NCI-H2227 treated with DMSO at 0.1 percent for 48 hours (cell line): ENCODE measurements at regions not wholly inside any gene's neighbourhood (a gene's known extent, or its start where the extent isn't known, plus 50 kb on each side); places are given as distances from the start of the nearest gene placed in this dataset.
"Not testable (repeated sequence)": the region's sequence is repeated elsewhere in the genome, so short reads cannot be mapped to it uniquely, and the experiment has no call there.

Experiments
- DNase-seq: peaks from one replicate; lab custom pipeline; 2025; lab: John Stamatoyannopoulos, UW

DNA sequence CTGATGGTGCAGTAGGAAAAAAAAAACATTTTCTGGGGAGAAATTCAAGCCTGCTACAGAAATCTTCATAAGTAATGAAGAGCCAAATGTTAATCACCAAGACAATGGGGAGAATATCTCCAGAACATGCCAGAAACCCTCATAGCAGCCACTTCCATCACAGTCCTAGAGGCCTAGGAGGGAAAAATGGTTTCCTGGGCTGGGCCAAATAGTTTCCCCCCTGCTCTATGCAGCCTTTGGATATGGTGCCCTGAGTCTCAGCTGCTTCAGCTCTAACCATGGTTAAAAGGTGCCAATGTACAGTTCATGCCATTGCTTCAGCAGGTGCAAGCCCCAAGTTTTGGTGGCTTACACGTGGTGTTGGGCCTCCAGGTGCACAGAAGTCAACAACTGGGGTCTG lies 113.1 kb downstream of the ZNF648 start:
- DNase-seq, result no peak

DNA sequence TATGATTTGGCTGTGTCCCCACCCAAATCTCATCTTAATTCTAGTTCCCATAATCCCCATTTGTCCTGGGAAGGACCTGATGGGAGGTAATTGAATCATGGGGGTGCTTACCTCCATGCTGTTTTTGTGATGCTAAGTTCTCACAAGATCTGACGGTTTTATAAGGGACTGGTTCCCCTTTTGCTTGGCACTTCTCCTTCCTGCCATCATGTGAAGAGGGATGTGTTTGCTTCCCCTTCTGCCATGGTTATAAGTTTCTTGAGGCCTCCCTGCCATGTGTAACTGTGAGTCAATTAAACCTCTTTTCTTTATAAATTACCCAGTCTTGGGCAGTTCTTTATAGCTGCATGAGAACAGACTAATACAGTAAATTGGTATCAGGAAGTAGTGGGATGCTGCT lies 114.1 kb downstream of the ZNF648 start:
- no peak for DNase-seq

DNA sequence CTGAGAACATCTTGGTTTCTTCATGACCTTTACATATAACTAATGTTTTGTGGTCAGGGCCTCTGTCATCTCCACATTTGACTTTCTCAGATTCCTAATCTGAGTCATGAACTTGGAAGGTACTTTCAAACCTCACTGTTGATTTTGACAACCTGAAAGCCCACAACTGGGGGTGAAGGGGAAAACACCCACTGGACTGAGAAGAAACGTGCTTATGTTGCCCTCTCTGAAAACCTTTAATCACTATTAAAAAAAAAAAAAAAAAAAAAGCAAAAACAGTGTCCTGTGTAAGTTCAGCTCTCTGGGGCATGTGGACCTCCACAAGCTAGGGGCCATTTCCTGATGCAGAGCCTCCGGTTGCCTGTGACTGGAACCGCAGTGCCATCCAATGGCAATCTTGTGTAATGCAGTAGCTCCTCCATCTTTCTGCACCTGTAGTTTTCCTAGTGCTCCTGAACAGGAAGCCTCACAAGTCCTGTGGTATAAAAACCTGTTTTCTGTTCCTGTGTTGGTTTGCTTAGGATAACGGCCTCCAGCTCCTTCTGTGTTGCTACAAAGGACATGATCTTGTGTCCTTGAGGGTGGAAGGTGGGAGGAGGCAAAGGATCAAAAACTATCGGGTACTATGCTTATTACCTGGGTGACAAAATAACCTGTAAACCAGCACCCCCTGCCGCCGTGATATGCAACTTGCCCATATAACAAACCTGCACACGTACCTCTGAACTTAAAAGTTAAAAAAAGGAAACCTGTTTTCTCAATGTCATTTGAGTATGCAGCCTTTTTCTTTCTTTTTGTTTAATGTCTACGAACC lies 124.5 kb downstream of the ZNF648 start:
- peak; percentile 71 for DNase-seq

GRCh38 chr1:181936269-181936668 lies 125.2 kb downstream of the ZNF648 start:
- no peak for DNase-seq

GRCh38 chr1:181931873-181932272 lies 129.6 kb downstream of the ZNF648 start:
- no peak for DNase-seq

- DNase-seq, result no peak
Measured at GRCh38 chr1:181930187-181930586, 131.3 kb downstream of the ZNF648 start.

DNA sequence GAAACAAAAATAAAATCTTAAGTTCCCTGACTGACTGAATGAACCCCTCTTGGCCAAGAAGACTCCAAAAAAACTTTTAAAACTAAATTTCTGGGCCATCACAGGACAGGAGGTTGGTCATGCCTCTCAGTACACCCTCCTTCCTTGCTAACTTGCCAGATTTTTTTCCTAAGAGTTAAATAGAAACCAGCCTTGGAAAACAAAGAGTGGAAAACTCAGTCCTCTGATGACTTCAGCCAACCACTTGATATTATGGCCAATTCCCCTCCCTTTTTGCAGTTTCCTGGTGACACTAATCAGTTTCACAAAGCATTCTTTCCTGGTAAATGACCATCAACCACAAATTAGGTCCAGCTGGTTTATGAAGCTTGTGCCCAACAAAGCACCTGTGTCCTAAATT lies 134.8 kb downstream of the ZNF648 start:
- DNase-seq, result no peak

GRCh38 chr1:181924034-181924433 lies 137.5 kb downstream of the ZNF648 start:
- not testable (repeated sequence) for DNase-seq

DNA sequence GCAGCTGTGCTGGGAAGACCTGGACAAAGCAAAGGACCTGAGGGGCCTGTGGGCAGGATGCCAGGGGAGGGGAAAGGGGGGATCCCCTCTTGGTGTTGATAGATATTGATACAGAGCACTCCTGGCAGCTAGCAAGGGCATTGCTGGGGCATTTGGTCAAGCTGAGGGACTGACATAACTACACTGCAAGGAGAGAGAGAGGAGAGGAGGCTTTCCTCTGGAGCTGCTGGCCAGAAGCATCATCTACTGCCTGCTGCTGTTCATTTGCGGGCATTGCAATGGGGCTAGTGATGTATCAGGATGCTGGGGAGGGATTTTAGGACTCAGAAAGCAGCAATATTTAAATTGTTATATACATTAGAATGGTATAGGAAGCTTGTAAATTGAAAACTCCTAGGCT lies 142.0 kb downstream of the ZNF648 start:
- DNase-seq, result no peak

GRCh38 chr1:181918880-181919525 lies 142.5 kb downstream of the ZNF648 start:
- DNase-seq, result no peak

DNA sequence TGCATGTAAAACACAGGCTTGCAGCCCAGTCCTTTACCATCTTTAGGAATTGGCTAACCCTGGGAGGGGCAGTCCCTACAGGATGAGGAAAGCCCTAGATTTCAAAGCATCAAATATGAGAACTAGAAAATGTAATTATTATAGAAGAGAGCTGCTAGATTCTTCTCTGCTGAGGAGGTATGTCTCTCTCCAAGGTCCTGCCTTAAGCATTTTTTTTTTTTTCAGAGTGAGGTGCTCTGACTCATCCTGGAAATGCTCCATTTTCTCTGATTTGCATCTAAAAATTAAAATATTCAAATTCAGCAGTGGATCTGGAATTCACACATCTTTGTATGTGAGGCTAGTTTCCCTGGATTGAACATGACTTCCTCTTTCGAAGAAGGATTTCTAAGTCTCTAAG lies 149.8 kb downstream of the ZNF648 start:
- no peak for DNase-seq

- DNase-seq, result no peak
Measured at GRCh38 chr1:181910905-181911304, 150.6 kb downstream of the ZNF648 start.

- no peak for DNase-seq
Measured at GRCh38 chr1:181909010-181909409, 152.5 kb downstream of the ZNF648 start.

DNA sequence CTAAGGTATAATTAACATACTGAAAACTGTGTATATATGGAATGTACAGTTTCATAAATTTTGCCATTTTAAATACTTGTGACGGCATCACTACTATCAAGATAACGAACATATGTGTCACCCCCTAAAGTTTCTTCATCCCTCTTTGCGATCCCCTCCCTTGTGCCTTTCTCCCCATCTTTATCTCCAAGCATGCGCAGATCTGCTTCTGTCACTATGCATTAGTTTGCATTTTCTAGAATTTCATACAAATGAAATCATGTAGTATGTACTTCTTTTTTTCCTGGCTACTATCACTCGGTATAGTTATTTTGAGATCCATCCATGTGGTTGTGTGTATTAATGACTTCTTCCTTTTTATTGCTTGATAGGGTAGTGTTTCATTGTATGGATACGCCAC lies 154.9 kb downstream of the ZNF648 start:
- DNase-seq, result no peak

GRCh38 chr1:181905944-181906597 lies 155.4 kb downstream of the ZNF648 start:
- no peak for DNase-seq

GRCh38 chr1:181898773-181899172 lies 162.7 kb downstream of the ZNF648 start:
- DNase-seq, result no peak

- no peak for DNase-seq
Measured at GRCh38 chr1:181896824-181897223, 164.7 kb downstream of the ZNF648 start.

DNA sequence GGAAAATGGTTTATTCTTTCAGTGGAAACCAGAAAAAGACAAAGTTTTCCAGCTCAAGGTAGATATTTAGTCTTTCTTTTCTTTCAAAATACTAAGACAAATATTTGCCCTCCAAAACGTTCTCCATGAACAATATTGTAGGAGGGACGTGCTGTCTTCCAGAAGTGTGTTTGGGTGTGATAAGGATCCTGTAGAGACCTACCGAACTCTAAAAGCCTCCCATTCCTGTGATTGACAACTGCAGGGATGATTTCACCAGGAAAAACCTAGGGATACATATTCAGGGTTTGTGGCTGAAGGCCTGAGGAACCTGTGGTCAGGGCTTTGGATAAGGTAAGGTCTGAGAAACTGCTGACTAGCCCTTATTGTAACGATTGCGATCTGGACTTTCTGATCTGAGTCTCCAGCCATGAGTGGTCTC lies 167.1 kb downstream of the ZNF648 start:
- no peak for DNase-seq

GRCh38 chr1:181893937-181894336 lies 167.6 kb downstream of the ZNF648 start:
- no peak for DNase-seq

DNA sequence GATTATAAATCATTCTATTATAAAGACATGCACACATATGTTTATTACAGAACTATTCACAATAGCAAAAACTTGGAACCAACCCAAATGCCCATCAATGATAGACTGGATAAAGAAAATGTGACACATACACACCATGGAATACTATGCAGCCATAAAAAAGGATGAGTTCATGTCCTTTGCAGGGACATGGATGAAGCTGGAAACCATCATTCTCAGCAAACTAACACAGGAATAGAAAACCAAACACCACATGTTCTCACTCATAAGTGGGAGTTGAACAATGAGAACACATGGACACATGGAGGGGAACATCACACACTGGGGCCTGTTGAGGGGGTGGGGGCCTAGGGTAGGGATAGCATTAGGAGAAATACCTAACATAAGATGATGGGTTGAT lies 168.4 kb downstream of the ZNF648 start:
- DNase-seq, result not testable (repeated sequence)

- DNase-seq, result no peak
Measured at GRCh38 chr1:181872562-181872961, 188.9 kb downstream of the ZNF648 start.

DNA sequence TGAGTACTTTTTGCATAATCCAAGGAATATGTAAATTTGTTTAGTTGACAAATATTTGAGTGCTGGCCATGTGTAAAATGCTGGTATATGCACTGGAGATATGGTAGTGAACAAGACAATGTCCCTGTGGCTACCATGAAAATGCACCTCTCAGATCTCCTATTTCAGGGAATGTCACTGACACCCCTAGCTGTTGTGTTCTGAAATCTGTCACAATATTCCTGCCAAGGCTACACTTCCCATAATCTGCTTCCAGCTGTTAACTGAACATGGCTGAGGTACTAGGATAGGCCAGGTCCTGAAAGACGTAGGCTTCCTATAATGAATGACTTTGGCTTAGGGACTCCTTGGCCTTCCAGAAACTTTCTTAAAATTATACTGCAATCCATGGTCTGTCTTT lies 197.8 kb downstream of the ZNF648 start:
- DNase-seq, result no peak

DNA sequence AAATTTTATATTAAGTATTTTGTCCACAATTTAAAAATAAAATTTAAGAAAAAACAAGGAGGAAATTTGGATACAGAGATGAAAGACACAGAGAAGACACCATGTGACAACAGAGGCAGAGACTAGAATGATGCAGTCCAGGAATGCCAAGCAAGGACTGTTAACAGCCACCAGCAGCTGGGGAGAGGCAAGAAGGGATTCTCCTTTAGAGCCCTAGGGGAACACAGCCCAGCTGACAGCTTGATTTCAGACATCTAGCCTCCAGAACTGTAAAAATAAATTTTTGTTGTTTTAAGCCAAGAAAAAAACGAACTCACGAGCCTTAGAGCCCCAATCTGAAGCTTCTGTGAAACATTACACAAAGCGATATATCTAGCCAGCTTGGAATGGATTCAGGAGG lies 198.5 kb downstream of the ZNF648 start:
- no peak for DNase-seq
